ENCODE measurements at regions not wholly inside any gene's neighbourhood (a gene's known extent, or its start where the extent isn't known, plus 50 kb on each side); places are given as distances from the start of the nearest gene placed in this dataset.

DNA sequence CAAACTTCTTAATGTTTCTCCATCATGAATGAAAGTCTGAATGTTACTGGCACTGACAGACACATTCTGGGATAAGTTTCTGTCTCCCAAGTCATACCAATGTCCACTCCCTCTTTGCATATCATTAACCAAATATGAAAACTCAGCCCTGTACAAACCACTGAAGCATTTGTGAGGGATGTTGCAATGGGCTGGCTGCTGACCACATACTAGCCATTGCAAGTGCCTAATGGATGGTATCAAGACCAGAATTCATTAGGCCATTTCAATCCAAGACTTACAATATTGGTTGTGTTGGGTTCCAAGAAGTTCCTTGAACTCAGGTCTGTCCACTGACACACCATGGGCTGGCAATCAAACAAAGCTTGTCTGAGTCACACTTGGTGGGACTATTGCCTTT, 73.8 kb downstream of the CBLN2 start:
- TF ChIP-seq CREB1 (IDR thresholded peaks at IDR 0.05; ENCODE audit: low read depth) (no peak), ZBTB7A (IDR thresholded peaks at IDR 0.05; ENCODE audit: low read depth) (no peak), TAF1 (IDR thresholded peaks at IDR 0.05; ENCODE audit: low read depth) (no peak), TCF12 (IDR thresholded peaks at IDR 0.05; ENCODE audit: low read depth) (no peak), RAD21 (IDR thresholded peaks at IDR 0.05; ENCODE audit: low read depth) (no peak)
- TF ChIP-seq, protein P1, sequence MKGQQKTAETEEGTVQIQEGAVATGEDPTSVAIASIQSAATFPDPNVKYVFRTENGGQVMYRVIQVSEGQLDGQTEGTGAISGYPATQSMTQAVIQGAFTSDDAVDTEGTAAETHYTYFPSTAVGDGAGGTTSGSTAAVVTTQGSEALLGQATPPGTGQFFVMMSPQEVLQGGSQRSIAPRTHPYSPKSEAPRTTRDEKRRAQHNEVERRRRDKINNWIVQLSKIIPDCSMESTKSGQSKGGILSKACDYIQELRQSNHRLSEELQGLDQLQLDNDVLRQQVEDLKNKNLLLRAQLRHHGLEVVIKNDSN (IDR thresholded peaks at IDR 0.05): no peak
- TF ChIP-seq, protein P2, sequence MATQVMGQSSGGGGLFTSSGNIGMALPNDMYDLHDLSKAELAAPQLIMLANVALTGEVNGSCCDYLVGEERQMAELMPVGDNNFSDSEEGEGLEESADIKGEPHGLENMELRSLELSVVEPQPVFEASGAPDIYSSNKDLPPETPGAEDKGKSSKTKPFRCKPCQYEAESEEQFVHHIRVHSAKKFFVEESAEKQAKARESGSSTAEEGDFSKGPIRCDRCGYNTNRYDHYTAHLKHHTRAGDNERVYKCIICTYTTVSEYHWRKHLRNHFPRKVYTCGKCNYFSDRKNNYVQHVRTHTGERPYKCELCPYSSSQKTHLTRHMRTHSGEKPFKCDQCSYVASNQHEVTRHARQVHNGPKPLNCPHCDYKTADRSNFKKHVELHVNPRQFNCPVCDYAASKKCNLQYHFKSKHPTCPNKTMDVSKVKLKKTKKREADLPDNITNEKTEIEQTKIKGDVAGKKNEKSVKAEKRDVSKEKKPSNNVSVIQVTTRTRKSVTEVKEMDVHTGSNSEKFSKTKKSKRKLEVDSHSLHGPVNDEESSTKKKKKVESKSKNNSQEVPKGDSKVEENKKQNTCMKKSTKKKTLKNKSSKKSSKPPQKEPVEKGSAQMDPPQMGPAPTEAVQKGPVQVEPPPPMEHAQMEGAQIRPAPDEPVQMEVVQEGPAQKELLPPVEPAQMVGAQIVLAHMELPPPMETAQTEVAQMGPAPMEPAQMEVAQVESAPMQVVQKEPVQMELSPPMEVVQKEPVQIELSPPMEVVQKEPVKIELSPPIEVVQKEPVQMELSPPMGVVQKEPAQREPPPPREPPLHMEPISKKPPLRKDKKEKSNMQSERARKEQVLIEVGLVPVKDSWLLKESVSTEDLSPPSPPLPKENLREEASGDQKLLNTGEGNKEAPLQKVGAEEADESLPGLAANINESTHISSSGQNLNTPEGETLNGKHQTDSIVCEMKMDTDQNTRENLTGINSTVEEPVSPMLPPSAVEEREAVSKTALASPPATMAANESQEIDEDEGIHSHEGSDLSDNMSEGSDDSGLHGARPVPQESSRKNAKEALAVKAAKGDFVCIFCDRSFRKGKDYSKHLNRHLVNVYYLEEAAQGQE (IDR thresholded peaks at IDR 0.05; ENCODE audit: low read depth): no peak

DNA sequence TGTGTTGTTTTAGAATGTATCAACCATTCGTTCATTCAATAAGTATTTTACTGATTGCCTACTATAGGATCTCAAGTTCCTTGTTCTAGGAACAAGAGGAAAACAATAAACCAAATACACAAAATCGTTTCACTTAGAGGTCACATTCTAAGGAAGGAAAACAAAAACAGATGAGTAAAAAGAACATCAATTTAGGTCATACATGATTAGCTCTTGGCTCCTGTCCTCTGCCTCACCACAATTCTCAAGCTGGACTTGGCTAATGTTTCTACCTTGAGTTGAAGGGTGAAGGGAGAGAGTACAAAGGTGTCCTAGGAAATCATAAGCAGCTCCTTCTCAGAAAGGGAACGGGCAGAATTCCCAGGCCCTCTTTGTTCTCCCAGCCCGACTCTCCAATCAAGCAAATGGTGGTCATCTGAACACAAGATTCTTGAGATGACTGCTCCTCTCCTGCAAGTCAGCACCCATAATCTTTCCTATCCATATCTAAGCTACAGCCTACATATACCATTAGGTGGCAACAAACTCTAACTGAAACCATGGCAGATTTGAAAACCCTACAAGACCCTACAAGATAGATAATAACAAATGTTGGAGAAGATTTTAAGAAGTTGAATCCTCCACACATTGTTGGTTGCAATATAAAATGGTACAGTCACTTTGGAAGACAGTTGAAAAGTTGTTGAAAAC, 76.0 kb downstream of the CBLN2 start:
- TF ChIP-seq TAF1 (IDR thresholded peaks at IDR 0.05; ENCODE audit: low read depth): no peak
- TF ChIP-seq TEAD4 (IDR thresholded peaks at IDR 0.05): no peak
- no peak for TF ChIP-seq ZBTB7A (IDR thresholded peaks at IDR 0.05; ENCODE audit: low read depth)
- no peak for TF ChIP-seq YY1 (IDR thresholded peaks at IDR 0.05; ENCODE audit: low read depth)
- no peak for TF ChIP-seq EGR1 (IDR thresholded peaks at IDR 0.05)
- no peak for TF ChIP-seq CREB1 (IDR thresholded peaks at IDR 0.05; ENCODE audit: low read depth)
- TF ChIP-seq CEBPB (IDR thresholded peaks at IDR 0.05): no peak
- TF ChIP-seq, protein P3, sequence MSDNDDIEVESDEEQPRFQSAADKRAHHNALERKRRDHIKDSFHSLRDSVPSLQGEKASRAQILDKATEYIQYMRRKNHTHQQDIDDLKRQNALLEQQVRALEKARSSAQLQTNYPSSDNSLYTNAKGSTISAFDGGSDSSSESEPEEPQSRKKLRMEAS (IDR thresholded peaks at IDR 0.05): no peak
- TF ChIP-seq NFIC (IDR thresholded peaks at IDR 0.05): no peak
- no peak for TF ChIP-seq TCF12 (IDR thresholded peaks at IDR 0.05; ENCODE audit: low read depth)
- TF ChIP-seq RAD21 (IDR thresholded peaks at IDR 0.05; ENCODE audit: low read depth): no peak
- TF ChIP-seq FOXM1 (IDR thresholded peaks at IDR 0.05; ENCODE audit: borderline replicate concordance, low read depth): no peak
- TF ChIP-seq, protein P2 (IDR thresholded peaks at IDR 0.05; ENCODE audit: low read depth): no peak

DNA sequence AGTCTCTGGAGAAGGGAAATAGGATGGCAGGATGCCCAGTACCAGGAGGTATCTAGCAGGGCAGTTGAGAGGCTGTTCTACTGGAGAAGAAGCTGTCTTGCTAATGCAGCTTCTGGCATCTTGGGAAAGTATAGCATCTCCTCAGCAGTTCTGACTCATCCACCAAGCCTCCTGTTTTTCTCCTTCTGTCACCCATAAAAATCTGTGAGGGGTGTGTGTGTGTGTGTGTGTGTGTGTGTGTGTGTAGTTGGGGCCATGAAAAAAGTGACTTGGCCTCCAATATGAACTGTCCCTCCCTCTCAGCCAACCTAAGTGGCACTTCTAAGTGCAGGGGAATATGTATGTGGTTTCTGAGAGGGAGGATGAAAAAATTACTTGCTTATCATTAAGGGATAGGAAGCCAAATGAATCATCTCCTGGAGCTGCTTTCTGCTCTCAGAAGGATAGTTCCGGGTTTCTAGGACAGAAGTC, 83.9 kb downstream of the CBLN2 start:
- no peak for TF ChIP-seq TCF12 (IDR thresholded peaks at IDR 0.05; ENCODE audit: low read depth)
- TF ChIP-seq TEAD4 (IDR thresholded peaks at IDR 0.05): no peak
- TF ChIP-seq EGR1 (IDR thresholded peaks at IDR 0.05): no peak
- TF ChIP-seq, protein P2 (IDR thresholded peaks at IDR 0.05; ENCODE audit: low read depth): no peak
- TF ChIP-seq RAD21 (IDR thresholded peaks at IDR 0.05; ENCODE audit: low read depth): no peak
- no peak for TF ChIP-seq FOXM1 (IDR thresholded peaks at IDR 0.05; ENCODE audit: borderline replicate concordance, low read depth)
- no peak for TF ChIP-seq NFIC (IDR thresholded peaks at IDR 0.05)
- TF ChIP-seq, protein P3 (IDR thresholded peaks at IDR 0.05): no peak
- TF ChIP-seq CEBPB (IDR thresholded peaks at IDR 0.05): no peak
- TF ChIP-seq ZBTB7A (IDR thresholded peaks at IDR 0.05; ENCODE audit: low read depth): no peak
- TF ChIP-seq YY1 (IDR thresholded peaks at IDR 0.05; ENCODE audit: low read depth): no peak
- no peak for TF ChIP-seq EP300 (IDR thresholded peaks at IDR 0.05; ENCODE audit: borderline replicate concordance)
- no peak for TF ChIP-seq TAF1 (IDR thresholded peaks at IDR 0.05; ENCODE audit: low read depth)
- TF ChIP-seq, protein P1 (IDR thresholded peaks at IDR 0.05): no peak

DNA sequence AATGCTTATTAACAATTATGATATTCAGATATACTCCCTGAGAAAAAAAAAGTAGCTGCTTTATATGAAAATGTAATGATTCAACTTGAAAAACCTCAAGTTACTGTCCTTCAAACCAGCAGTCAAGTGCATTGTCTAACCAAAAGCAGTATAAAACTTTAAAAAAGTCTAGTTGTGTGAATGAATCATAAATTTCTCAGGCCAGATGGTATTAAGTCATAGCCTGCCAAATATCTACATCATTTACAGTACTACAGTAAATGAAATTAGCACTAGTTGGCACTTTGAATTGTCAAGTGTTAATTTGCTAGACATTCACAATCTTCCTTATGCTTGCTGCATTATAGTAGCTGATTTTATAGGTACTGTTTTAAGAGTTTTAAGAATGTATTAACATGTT, 85.9 kb downstream of the CBLN2 start:
- TF ChIP-seq EGR1 (IDR thresholded peaks at IDR 0.05) (no peak), TCF12 (IDR thresholded peaks at IDR 0.05; ENCODE audit: low read depth) (no peak), CREB1 (IDR thresholded peaks at IDR 0.05; ENCODE audit: low read depth) (no peak), TAF1 (IDR thresholded peaks at IDR 0.05; ENCODE audit: low read depth) (no peak)
- TF ChIP-seq, protein P1 (IDR thresholded peaks at IDR 0.05): no peak
- TF ChIP-seq, protein P3 (IDR thresholded peaks at IDR 0.05): no peak

Data from Ishikawa (cell line).